GM18861 (cell line): ENCODE measurements at regions not wholly inside any gene's neighbourhood (a gene's known extent, or its start where the extent isn't known, plus 50 kb on each side); places are given as distances from the start of the nearest gene placed in this dataset.
A peak's percentile ranks its signal among the peaks of the same experiment; 100 is the strongest.
"Not testable (repeated sequence)": the region's sequence is repeated elsewhere in the genome, so short reads cannot be mapped to it uniquely, and the experiment has no call there.

Experiments used
- ATAC-seq: cut with Tn5 transposase; IDR thresholded peaks from one replicate; pipeline ENCODE4 v1.9.1; 2021; ENCODE audit not compliant: unreplicated experiment

- ATAC-seq: peak; percentile 77
Observed at GRCh38 chr4:126853715-126854114, 779.0 kb upstream of the INTU start.

- ATAC-seq: no peak
Observed at GRCh38 chr4:126856906-126857305, 775.9 kb upstream of the INTU start.

GRCh38 chr4:126859314-126859713 is 773.4 kb upstream of the INTU start:
- no peak for ATAC-seq

- ATAC-seq: no peak
Observed at GRCh38 chr4:126859872-126860271, 772.9 kb upstream of the INTU start.

GRCh38 chr4:126860308-126860707 is 772.4 kb upstream of the INTU start:
- ATAC-seq: no peak

GRCh38 chr4:126869967-126870366 is 762.8 kb upstream of the INTU start:
- ATAC-seq: no peak

GRCh38 chr4:126871810-126872209 is 760.9 kb upstream of the INTU start:
- ATAC-seq: no peak

- no peak for ATAC-seq
Observed at GRCh38 chr4:126874533-126874932, 758.2 kb upstream of the INTU start.

GRCh38 chr4:126888968-126889367 is 743.8 kb upstream of the INTU start:
- no peak for ATAC-seq

- ATAC-seq: no peak
Observed at GRCh38 chr4:126890383-126890782, 742.4 kb upstream of the INTU start.

GRCh38 chr4:126890994-126891393 is 741.8 kb upstream of the INTU start:
- ATAC-seq: no peak

GRCh38 chr4:126894963-126895362 is 737.8 kb upstream of the INTU start:
- no peak for ATAC-seq

- ATAC-seq: peak; percentile 68
Observed at GRCh38 chr4:126895988-126896570, 736.7 kb upstream of the INTU start.

GRCh38 chr4:126897038-126897437 is 735.7 kb upstream of the INTU start:
- no peak for ATAC-seq

GRCh38 chr4:126898815-126899214 is 733.9 kb upstream of the INTU start:
- ATAC-seq: no peak

- ATAC-seq: no peak
Observed at GRCh38 chr4:126899331-126899801, 733.4 kb upstream of the INTU start.

GRCh38 chr4:126906466-126906865 is 726.3 kb upstream of the INTU start:
- no peak for ATAC-seq

- ATAC-seq: no peak
Observed at GRCh38 chr4:126907389-126907788, 725.4 kb upstream of the INTU start.

- ATAC-seq: no peak
Observed at GRCh38 chr4:126916049-126916625, 716.6 kb upstream of the INTU start.

- ATAC-seq: no peak
Observed at GRCh38 chr4:126916626-126917140, 716.1 kb upstream of the INTU start.

- ATAC-seq: not testable (repeated sequence)
Observed at GRCh38 chr4:126922328-126922938, 710.3 kb upstream of the INTU start.

- ATAC-seq: no peak
Observed at GRCh38 chr4:126924237-126924636, 708.5 kb upstream of the INTU start.
